ENCODE measurements at regions not wholly inside any gene's neighbourhood (a gene's known extent, or its start where the extent isn't known, plus 50 kb on each side); places are given as distances from the start of the nearest gene placed in this dataset.

- Histone ChIP-seq H3K27ac (ENCODE audit: low read depth) (no peak overlapping the region), H3F3A (replicated peaks; ENCODE audit: low read depth) (no peaks in the 10 kb centered on the region), H3K9me2 (ENCODE audit: insufficient read depth) (no peaks in the 10 kb centered on the region), H3K36me3 (ENCODE audit: insufficient read depth) (no peaks in the 10 kb centered on the region), H3K79me2 (replicated peaks; ENCODE audit: insufficient read depth) (no peaks in the 10 kb centered on the region), H2AFZ (no peak overlapping the region), H4K20me1 (replicated peaks; ENCODE audit: insufficient read depth) (no peaks in the 10 kb centered on the region), H3K27me3 (ENCODE audit: insufficient read depth) (no peaks in the 10 kb centered on the region), H3K4me3 (no peak overlapping the region), H3K4me1 (ENCODE audit: insufficient read depth) (no peaks in the 10 kb centered on the region), H3K4me2 (no peak overlapping the region)
- Mint-ChIP-seq H3K4me3 (no peak overlapping the region), H3K27ac (no peak overlapping the region), H3K9me3 (no peaks in the 10 kb centered on the region), H3K36me3 (ENCODE audit: low read depth) (no peaks in the 10 kb centered on the region), H3K4me1 (no peaks in the 10 kb centered on the region), H3K27me3 (ENCODE audit: insufficient read depth, low read depth, poor library complexity) (peaks cover 4% of the 10 kb centered on the region)
- no peak for TF ChIP-seq ZNF331 (CRISPR knock-in tag; IDR thresholded peaks at IDR 0.05; ENCODE audit: low read depth)
- no peak for TF ChIP-seq CREB1 (CRISPR knock-in tag; IDR thresholded peaks at IDR 0.05; ENCODE audit: low read depth)
- TF ChIP-seq ZNF114 (CRISPR knock-in tag; IDR thresholded peaks at IDR 0.05), result no peak
- ATAC-seq (no peak), DNase-seq (ENCODE audit: low spot score) (no peak)
These were observed 206.4 kb downstream of the TBXT start for GRCh38 chr6:165961233-165961632.

DNA sequence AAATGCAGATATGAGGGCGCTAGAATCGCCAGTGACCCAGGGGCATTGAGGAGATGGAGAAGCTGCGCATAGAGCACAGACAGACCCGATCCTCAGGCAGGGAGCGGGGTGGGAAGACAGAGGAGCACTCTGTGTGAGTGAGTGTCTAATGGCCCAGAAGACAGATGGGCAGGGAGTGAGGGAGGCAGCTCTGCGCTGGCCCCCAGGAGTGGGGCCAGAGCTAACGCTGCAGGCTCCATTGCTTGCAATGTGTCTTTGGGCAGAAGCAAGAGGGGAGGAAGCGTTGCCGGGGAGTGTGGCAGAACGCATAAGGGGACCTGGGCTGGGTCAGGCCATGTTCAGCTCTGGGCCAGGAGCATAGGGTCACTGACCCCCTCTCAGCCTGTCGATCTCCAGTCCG, 207.0 kb downstream of the TBXT start:
- no peaks in the 10 kb centered on the region for H3K4me1 ChIP-seq (ENCODE audit: insufficient read depth)
- no peaks in the 10 kb centered on the region for H3K79me2 ChIP-seq (replicated peaks; ENCODE audit: insufficient read depth)
- Mint-ChIP-seq H3K27ac (no peak overlapping the region), H3K4me3 (no peak overlapping the region), H3K9me3 (no peaks in the 10 kb centered on the region), H3K4me1 (no peaks in the 10 kb centered on the region), H3K36me3 (ENCODE audit: low read depth) (no peaks in the 10 kb centered on the region), H3K27me3 (ENCODE audit: insufficient read depth, low read depth, poor library complexity) (peaks cover 4% of the 10 kb centered on the region)
- H3K27ac ChIP-seq (ENCODE audit: low read depth), result no peak overlapping the region
- H3K4me2 ChIP-seq, result no peak overlapping the region
- H3K9me2 ChIP-seq (ENCODE audit: insufficient read depth), result no peaks in the 10 kb centered on the region
- no peak overlapping the region for H2AFZ ChIP-seq
- H3K4me3 ChIP-seq, result no peak overlapping the region
- no peaks in the 10 kb centered on the region for H4K20me1 ChIP-seq (replicated peaks; ENCODE audit: insufficient read depth)
- no peaks in the 10 kb centered on the region for H3K27me3 ChIP-seq (ENCODE audit: insufficient read depth)
- H3F3A ChIP-seq (replicated peaks; ENCODE audit: low read depth), result no peaks in the 10 kb centered on the region
- DNase-seq (ENCODE audit: low spot score) (no peak), ATAC-seq (no peak)
- no peaks in the 10 kb centered on the region for H3K36me3 ChIP-seq (ENCODE audit: insufficient read depth)
- TF ChIP-seq STAT1 (IDR thresholded peaks at IDR 0.05; ENCODE audit: unreplicated experiment) (no peak), JUNB (IDR thresholded peaks at IDR 0.05; ENCODE audit: unreplicated experiment) (no peak), ZNF114 (CRISPR knock-in tag; IDR thresholded peaks at IDR 0.05) (no peak), EZH2phosphoT487 (IDR thresholded peaks at IDR 0.05; ENCODE audit: unreplicated experiment) (no peak), ZNF462 (CRISPR knock-in tag; IDR thresholded peaks at IDR 0.05) (no peak), POLR2AphosphoS5 (IDR thresholded peaks at IDR 0.05; ENCODE audit: low read depth) (no peak)
- TF ChIP-seq, protein P1, sequence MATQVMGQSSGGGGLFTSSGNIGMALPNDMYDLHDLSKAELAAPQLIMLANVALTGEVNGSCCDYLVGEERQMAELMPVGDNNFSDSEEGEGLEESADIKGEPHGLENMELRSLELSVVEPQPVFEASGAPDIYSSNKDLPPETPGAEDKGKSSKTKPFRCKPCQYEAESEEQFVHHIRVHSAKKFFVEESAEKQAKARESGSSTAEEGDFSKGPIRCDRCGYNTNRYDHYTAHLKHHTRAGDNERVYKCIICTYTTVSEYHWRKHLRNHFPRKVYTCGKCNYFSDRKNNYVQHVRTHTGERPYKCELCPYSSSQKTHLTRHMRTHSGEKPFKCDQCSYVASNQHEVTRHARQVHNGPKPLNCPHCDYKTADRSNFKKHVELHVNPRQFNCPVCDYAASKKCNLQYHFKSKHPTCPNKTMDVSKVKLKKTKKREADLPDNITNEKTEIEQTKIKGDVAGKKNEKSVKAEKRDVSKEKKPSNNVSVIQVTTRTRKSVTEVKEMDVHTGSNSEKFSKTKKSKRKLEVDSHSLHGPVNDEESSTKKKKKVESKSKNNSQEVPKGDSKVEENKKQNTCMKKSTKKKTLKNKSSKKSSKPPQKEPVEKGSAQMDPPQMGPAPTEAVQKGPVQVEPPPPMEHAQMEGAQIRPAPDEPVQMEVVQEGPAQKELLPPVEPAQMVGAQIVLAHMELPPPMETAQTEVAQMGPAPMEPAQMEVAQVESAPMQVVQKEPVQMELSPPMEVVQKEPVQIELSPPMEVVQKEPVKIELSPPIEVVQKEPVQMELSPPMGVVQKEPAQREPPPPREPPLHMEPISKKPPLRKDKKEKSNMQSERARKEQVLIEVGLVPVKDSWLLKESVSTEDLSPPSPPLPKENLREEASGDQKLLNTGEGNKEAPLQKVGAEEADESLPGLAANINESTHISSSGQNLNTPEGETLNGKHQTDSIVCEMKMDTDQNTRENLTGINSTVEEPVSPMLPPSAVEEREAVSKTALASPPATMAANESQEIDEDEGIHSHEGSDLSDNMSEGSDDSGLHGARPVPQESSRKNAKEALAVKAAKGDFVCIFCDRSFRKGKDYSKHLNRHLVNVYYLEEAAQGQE (IDR thresholded peaks at IDR 0.05; ENCODE audit: unreplicated experiment), result no peak
- TF ChIP-seq, protein P2, sequence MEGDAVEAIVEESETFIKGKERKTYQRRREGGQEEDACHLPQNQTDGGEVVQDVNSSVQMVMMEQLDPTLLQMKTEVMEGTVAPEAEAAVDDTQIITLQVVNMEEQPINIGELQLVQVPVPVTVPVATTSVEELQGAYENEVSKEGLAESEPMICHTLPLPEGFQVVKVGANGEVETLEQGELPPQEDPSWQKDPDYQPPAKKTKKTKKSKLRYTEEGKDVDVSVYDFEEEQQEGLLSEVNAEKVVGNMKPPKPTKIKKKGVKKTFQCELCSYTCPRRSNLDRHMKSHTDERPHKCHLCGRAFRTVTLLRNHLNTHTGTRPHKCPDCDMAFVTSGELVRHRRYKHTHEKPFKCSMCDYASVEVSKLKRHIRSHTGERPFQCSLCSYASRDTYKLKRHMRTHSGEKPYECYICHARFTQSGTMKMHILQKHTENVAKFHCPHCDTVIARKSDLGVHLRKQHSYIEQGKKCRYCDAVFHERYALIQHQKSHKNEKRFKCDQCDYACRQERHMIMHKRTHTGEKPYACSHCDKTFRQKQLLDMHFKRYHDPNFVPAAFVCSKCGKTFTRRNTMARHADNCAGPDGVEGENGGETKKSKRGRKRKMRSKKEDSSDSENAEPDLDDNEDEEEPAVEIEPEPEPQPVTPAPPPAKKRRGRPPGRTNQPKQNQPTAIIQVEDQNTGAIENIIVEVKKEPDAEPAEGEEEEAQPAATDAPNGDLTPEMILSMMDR (conservative IDR thresholded peaks at IDR 0.05; ENCODE audit: low read depth in 2 of 2), result no peak
- TF ChIP-seq, protein P3, sequence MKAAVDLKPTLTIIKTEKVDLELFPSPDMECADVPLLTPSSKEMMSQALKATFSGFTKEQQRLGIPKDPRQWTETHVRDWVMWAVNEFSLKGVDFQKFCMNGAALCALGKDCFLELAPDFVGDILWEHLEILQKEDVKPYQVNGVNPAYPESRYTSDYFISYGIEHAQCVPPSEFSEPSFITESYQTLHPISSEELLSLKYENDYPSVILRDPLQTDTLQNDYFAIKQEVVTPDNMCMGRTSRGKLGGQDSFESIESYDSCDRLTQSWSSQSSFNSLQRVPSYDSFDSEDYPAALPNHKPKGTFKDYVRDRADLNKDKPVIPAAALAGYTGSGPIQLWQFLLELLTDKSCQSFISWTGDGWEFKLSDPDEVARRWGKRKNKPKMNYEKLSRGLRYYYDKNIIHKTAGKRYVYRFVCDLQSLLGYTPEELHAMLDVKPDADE (IDR thresholded peaks at IDR 0.05), result no peak

All from GM23338 (cell line).